HG02973 (cell line): ENCODE measurements at regions not wholly inside any gene's neighbourhood (a gene's known extent, or its start where the extent isn't known, plus 50 kb on each side); places are given as distances from the start of the nearest gene placed in this dataset.

Experiments used
- ATAC-seq: cut with Tn5 transposase; IDR thresholded peaks from one replicate; pipeline ENCODE4 v1.9.1; 2021; ENCODE audit warnings: moderate library complexity; ENCODE audit not compliant: unreplicated experiment

DNA sequence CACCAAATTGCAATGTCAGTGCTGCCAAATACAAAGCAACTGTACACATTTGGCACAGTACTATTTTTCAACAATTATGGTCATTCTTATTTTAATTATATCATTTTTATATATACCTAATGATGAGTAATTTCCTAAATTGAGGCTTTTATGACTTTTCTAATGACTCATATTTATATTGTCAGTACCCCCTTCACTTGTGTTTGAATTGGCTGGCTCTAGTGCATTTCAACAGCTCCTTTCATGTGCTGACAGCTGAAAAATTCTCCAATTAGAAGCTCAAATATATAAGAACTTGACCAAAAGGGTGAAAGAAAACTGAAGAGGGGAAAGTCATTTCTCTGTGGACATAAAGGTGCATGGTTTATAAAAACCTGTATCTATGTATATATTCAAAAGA lies 263.3 kb downstream of the SLITRK1 start:
- ATAC-seq, result no peak

DNA sequence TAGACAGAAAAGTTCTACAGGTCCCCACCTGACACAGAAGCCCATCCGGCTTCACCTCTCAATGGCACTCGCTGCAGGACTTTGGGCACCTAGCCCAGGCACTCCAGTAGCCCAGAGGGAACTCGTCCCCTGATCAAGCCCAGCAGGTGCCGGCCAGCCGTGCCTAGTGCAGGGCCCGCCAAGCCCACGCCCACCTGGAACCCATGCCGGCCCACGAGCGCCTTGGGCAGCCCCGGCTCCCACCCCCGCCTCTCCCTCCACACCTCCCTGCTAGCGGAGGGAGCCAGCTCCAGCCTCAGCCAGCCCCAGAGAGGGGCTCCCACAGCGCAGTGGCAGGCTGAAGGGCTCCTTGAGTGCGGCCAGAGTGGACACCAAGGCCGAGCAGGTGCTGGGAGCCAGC lies 268.8 kb downstream of the SLITRK1 start:
- no peak for ATAC-seq

GRCh38 chr13:83601539-83601938 lies 280.7 kb downstream of the SLITRK1 start:
- ATAC-seq, result no peak

DNA sequence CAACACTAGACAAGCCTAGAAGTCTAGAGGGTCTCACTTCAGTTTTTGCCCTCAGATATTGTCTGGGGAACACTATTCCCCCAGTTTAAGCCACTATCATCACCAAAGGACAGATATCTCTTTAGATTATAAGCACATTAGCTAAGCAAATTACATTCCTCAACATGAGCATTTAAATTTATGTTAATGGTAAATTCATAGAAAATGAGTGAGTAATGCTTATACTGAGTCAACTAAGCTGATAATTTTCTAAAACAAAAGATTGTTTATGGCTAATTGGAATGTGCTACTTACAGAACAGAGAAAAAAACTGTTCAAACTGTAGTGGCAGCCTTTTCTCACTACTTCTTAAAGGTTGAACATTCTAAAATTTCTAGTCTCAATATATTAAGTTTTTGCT lies 290.2 kb downstream of the SLITRK1 start:
- no peak for ATAC-seq

DNA sequence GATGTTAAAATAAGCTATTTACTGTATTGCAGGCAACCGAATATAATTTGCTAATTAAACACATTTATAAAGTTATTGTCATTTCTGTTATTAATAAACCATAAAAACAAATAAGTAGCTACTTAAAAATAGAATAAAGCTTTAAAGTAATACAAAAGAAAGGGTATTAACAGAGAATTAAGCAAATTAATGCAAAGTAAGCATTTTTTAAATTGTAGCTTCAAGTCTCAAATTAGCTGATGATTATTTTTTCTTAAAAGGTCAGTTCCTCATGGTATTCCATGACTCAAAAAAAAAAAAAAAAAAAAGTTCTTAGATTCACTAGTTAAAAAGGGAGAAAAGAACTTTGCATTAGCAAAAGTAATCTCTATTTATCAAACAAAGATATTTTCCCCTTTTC lies 292.5 kb downstream of the SLITRK1 start:
- ATAC-seq, result no peak

- ATAC-seq, result no peak
Observed at GRCh38 chr13:83577183-83577582, 305.1 kb downstream of the SLITRK1 start.

GRCh38 chr13:83568019-83568418 lies 314.3 kb downstream of the SLITRK1 start:
- ATAC-seq, result no peak

- ATAC-seq, result no peak
Observed at GRCh38 chr13:83563499-83563898, 318.8 kb downstream of the SLITRK1 start.

- no peak for ATAC-seq
Observed at GRCh38 chr13:83557845-83558244, 324.4 kb downstream of the SLITRK1 start.

DNA sequence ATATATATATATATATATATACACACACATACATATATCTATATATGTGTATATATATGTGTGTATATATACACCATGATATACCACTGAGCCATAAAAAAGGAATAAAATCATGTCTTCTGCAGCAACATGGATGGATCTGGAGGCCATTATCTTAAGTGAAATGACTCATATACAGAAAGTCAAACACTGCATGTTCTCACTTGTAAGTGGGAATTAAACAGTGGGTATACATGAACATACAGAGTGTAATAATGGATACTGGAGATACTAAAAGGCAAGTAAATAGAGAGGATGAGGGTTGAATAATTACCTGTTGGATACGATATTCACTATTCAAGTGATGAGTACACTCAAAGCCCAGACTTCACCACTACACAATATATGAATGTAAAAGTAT lies 332.6 kb downstream of the SLITRK1 start:
- ATAC-seq, result no peak

DNA sequence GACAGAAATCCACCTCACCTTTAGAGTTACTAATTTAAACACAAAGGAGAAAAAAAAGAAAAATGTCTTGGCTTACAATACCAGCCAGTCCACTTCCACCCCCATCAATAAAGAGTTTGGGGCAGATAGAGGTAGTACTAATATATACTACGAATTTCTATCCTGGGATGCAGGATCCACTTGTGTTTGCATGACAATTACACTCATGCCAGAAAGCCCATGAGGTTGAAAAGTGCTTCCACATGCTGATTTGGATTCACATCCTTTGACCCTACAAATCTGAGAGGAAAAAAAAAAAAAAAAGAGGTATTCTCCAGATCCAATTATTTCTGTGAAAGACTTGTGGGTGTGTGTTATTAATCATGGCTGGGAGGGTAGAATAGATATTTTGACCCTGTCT lies 335.2 kb downstream of the SLITRK1 start:
- ATAC-seq, result no peak

DNA sequence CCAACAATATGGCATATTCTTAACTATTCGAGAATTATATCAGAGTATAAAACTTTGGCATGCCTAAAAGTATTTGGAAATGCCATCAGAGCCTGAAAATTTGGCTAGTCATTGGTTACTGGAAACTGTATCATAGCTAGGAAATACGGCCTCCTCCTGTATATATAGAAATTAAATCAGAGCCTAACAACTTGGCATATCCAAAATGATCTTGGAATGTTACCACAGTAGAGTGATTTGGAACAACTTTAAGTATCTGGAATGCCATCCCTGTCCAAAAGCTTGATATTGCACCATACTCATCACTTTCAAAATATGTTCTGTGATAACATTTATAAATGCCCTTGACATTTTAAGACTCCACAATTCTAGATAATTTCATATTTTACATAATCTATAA lies 335.8 kb downstream of the SLITRK1 start:
- no peak for ATAC-seq

DNA sequence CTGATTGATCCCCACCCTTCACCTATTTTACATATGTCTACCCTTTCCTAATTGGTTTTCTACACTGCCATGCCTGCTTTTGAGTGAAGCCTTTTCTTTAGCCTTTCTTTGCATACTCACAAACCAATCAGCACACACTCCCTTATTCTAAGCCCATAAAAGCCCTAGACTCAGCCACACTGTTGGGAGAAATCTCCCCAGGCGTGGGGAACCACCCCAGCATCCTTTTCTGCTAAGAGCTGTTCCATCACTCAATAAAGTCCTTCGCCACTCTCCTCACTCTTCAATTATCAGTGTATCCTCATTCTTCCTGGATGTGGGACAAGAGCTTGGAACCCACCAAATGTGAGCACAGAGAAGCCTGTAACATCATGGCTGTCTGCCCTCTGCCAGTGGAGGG lies 343.6 kb downstream of the SLITRK1 start:
- no peak for ATAC-seq

DNA sequence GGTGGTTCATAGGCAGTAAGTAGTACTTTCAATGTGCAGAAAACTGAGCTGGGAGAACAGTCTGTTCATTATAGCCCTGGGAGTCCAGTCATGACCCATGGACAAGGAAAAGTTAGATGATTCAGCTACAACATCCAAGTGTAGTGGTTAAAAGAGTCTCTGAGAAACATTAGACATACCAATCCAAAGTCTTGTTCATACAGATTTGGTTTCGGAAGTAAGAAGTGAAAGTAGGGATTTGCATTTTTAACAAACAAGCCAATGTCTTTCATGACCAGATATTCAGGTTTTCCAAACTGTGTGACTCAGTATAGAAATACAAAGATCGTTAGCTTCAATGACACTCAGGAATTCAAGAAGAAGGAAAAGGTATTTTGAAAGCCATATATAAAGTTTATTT lies 345.3 kb downstream of the SLITRK1 start:
- ATAC-seq, result no peak

DNA sequence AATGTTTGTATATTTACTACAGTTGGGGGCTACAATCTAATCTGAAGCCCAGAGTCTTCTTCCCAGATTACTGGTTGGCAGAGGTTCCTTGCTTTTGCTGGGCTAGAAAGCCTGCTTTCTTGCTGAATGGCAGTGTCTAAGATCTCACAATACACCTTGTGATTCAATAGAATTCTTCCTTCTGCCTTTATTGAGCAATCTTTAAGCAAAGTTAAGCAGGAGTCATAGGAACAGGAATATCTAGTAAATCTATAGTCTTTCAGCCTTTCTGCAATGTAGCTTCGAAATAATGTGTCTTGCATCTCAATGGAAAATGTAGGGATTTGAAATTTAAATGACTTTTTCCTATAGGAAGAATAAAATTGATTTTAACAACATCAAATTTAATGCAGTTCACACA lies 346.1 kb downstream of the SLITRK1 start:
- no peak for ATAC-seq

- ATAC-seq, result no peak
Observed at GRCh38 chr13:83532809-83533208, 349.5 kb downstream of the SLITRK1 start.

- no peak for ATAC-seq
Observed at GRCh38 chr13:83531022-83531421, 351.3 kb downstream of the SLITRK1 start.

- ATAC-seq, result no peak
Observed at GRCh38 chr13:83516781-83517180, 365.5 kb downstream of the SLITRK1 start.

DNA sequence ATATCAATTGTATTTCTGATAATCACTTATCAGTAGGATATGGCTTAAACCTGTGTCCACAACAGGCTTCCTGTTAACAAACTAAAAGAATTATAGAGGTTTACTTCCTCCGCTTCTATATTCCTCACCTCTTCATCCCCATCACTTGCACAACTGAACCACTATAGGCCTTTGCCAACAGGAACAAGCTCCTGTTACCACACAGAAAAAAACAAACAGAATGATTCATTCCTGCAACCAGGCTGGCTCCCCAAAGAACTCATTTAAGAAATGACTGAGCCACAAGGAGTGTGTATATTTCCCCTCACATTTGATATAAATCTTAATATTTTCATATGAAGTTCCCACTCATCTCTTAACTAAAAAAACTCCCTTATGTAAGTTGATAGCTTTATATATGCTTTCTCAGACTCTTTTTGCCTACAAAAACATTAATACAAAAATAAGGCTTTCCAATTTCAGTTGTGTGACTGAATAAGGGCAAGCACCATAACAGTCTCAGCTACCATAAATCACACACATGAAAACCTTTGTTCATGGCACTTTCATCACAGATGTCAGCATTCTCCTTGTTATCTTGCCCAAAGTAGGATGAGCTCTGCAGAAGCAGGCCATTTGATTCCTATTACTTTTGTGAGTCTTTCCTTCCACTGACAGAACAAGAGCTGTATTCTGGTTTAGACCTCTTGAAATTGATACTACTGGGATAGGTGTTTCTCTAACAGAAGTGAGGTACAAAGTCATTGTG lies 366.8 kb downstream of the SLITRK1 start:
- no peak for ATAC-seq

GRCh38 chr13:83508771-83509301 lies 373.4 kb downstream of the SLITRK1 start:
- ATAC-seq, result no peak

DNA sequence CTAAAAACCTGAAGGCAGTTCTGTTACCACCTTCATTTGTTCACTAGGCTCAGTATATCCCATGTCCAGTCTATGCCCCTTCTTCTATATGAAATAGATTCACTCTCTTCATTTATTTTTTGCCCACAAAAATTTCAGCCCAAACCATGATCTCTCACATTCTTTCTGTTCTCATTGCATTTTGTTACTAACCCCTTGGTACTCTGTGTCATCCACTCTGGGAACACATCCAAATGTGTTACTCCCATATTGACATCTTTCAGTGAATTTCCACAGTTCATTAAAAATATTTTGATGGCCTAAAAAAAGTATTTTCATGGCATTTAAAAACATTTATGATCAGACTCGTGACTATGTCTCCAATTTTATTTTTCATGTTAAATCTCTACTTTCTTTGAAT lies 378.9 kb downstream of the SLITRK1 start:
- ATAC-seq, result no peak

DNA sequence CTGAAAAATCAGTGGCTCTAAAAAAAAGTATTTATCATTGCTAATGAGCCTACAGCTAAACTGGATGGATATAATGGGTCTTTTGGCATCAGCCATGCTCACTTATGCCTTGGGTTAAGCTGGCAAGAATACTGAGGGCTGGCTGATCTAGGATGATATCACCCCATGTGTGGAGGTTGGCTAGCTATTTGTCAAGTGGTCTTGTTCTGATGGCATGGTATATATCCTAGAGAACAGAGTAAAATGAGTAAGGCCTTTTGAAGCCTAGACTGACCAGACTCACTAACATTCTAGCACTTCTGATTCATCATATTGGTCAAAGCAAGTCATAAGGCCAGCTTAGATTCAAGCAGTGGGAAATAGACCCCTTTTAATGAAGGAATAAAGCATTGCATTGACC lies 383.0 kb downstream of the SLITRK1 start:
- ATAC-seq, result no peak
